DMS53 (cell line): ENCODE measurements at regions not wholly inside any gene's neighbourhood (a gene's known extent, or its start where the extent isn't known, plus 50 kb on each side); places are given as distances from the start of the nearest gene placed in this dataset.
"Not testable (repeated sequence)": the region's sequence is repeated elsewhere in the genome, so short reads cannot be mapped to it uniquely, and the experiment has no call there.

Source experiments
- DNase-seq: peaks from one replicate; lab custom pipeline; 2025; lab: John Stamatoyannopoulos, UW

- no peak for DNase-seq
These were observed 221.0 kb downstream of the SHQ1 start for GRCh38 chr3:72627271-72627670.

GRCh38 chr3:72625602-72626337 lies 222.5 kb downstream of the SHQ1 start:
- DNase-seq: no peak

- DNase-seq: no peak
These were observed 223.6 kb downstream of the SHQ1 start for GRCh38 chr3:72624656-72625055.

- DNase-seq: no peak
These were observed 229.5 kb downstream of the SHQ1 start for GRCh38 chr3:72618739-72619138.

- peak; percentile 28 for DNase-seq
These were observed 230.7 kb downstream of the SHQ1 start for GRCh38 chr3:72617424-72618024.

- DNase-seq: no peak
These were observed 232.5 kb downstream of the SHQ1 start for GRCh38 chr3:72615776-72616175.

GRCh38 chr3:72615182-72615581 lies 233.1 kb downstream of the SHQ1 start:
- no peak for DNase-seq

- DNase-seq: no peak
These were observed 233.7 kb downstream of the SHQ1 start for GRCh38 chr3:72614394-72615074.

- DNase-seq: no peak
These were observed 234.4 kb downstream of the SHQ1 start for GRCh38 chr3:72613871-72614270.

GRCh38 chr3:72609114-72609513 lies 239.1 kb downstream of the SHQ1 start:
- DNase-seq: not testable (repeated sequence)

- no peak for DNase-seq
These were observed 242.0 kb downstream of the SHQ1 start for GRCh38 chr3:72606005-72606800.

GRCh38 chr3:72604328-72604727 lies 243.9 kb downstream of the SHQ1 start:
- no peak for DNase-seq

GRCh38 chr3:72601983-72602750 lies 246.1 kb downstream of the SHQ1 start:
- DNase-seq: no peak

GRCh38 chr3:72601060-72601459 lies 247.2 kb downstream of the SHQ1 start:
- no peak for DNase-seq

- peak; percentile 12 for DNase-seq
These were observed 250.5 kb downstream of the SHQ1 start for GRCh38 chr3:72597756-72598195.

GRCh38 chr3:72597043-72597442 lies 251.2 kb downstream of the SHQ1 start:
- DNase-seq: no peak

- DNase-seq: no peak
These were observed 252.2 kb downstream of the SHQ1 start for GRCh38 chr3:72595927-72596610.

- DNase-seq: no peak
These were observed 252.9 kb downstream of the SHQ1 start for GRCh38 chr3:72595376-72595775.

- no peak for DNase-seq
These were observed 253.5 kb downstream of the SHQ1 start for GRCh38 chr3:72594615-72595215.

GRCh38 chr3:72593881-72594397 lies 254.3 kb downstream of the SHQ1 start:
- no peak for DNase-seq
